ENCODE measurements at regions not wholly inside any gene's neighbourhood (a gene's known extent, or its start where the extent isn't known, plus 50 kb on each side); places are given as distances from the start of the nearest gene placed in this dataset.

DNA sequence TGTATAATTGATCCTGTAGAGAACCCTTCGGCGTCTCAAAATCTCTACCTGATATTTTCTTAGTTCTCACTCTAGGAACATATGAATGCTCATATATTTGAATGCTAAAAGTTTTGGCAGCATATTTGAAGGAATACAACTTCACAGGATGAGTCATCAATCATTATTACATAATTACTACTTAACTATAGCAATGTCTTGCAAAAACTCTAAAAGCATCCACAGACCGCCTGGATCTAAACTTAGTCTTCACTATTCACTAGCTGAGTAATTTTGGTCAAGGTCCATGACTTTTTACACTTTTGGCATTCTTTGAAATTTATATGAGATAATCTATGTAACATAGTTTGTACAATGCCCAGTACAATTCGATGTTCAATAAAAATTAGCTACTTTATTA is 194.7 kb downstream of the DTHD1 start:
- Histone ChIP-seq H3K4me2 (ENCODE audit: low read length) (no peak overlapping the region), H3K36me3 (ENCODE audit: insufficient read depth, low read length) (no peaks in the 10 kb centered on the region), H3K9me2 (ENCODE audit: insufficient read depth, low read length) (no peaks in the 10 kb centered on the region), H3K27me3 (ENCODE audit: insufficient read depth, low read depth, low read length) (no peaks in the 10 kb centered on the region), H3F3A (ENCODE audit: insufficient read depth, low read length, poor library complexity, severe bottlenecking) (no peaks in the 10 kb centered on the region), H3K4me3 (ENCODE audit: low read length) (no peak overlapping the region), H3K9ac (ENCODE audit: low read length) (no peak overlapping the region), H3K27ac (ENCODE audit: low read length) (no peak overlapping the region), H2AFZ (ENCODE audit: low read depth, low read length) (no peak overlapping the region), H3K79me2 (replicated peaks; ENCODE audit: insufficient read depth, low read length) (no peaks in the 10 kb centered on the region), H4K20me1 (ENCODE audit: insufficient read depth) (no peaks in the 10 kb centered on the region), H3K9me3 (ENCODE audit: low read length) (no peaks in the 10 kb centered on the region)
- TF ChIP-seq, protein P1, sequence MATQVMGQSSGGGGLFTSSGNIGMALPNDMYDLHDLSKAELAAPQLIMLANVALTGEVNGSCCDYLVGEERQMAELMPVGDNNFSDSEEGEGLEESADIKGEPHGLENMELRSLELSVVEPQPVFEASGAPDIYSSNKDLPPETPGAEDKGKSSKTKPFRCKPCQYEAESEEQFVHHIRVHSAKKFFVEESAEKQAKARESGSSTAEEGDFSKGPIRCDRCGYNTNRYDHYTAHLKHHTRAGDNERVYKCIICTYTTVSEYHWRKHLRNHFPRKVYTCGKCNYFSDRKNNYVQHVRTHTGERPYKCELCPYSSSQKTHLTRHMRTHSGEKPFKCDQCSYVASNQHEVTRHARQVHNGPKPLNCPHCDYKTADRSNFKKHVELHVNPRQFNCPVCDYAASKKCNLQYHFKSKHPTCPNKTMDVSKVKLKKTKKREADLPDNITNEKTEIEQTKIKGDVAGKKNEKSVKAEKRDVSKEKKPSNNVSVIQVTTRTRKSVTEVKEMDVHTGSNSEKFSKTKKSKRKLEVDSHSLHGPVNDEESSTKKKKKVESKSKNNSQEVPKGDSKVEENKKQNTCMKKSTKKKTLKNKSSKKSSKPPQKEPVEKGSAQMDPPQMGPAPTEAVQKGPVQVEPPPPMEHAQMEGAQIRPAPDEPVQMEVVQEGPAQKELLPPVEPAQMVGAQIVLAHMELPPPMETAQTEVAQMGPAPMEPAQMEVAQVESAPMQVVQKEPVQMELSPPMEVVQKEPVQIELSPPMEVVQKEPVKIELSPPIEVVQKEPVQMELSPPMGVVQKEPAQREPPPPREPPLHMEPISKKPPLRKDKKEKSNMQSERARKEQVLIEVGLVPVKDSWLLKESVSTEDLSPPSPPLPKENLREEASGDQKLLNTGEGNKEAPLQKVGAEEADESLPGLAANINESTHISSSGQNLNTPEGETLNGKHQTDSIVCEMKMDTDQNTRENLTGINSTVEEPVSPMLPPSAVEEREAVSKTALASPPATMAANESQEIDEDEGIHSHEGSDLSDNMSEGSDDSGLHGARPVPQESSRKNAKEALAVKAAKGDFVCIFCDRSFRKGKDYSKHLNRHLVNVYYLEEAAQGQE (IDR thresholded peaks at IDR 0.05; ENCODE audit: borderline replicate concordance): no peak
- TF ChIP-seq, protein P2, sequence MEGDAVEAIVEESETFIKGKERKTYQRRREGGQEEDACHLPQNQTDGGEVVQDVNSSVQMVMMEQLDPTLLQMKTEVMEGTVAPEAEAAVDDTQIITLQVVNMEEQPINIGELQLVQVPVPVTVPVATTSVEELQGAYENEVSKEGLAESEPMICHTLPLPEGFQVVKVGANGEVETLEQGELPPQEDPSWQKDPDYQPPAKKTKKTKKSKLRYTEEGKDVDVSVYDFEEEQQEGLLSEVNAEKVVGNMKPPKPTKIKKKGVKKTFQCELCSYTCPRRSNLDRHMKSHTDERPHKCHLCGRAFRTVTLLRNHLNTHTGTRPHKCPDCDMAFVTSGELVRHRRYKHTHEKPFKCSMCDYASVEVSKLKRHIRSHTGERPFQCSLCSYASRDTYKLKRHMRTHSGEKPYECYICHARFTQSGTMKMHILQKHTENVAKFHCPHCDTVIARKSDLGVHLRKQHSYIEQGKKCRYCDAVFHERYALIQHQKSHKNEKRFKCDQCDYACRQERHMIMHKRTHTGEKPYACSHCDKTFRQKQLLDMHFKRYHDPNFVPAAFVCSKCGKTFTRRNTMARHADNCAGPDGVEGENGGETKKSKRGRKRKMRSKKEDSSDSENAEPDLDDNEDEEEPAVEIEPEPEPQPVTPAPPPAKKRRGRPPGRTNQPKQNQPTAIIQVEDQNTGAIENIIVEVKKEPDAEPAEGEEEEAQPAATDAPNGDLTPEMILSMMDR (IDR thresholded peaks at IDR 0.05; ENCODE audit: poor library complexity, severe bottlenecking): no peak
- no peak for TF ChIP-seq EZH2 (IDR thresholded peaks at IDR 0.05; ENCODE audit: borderline replicate concordance, insufficient read depth, low read length, poor library complexity, severe bottlenecking)
- TF ChIP-seq EP300 (conservative IDR thresholded peaks at IDR 0.05; ENCODE audit: poor library complexity, severe bottlenecking): no peak
- no peak for TF ChIP-seq RAD21 (conservative IDR thresholded peaks at IDR 0.05)
- no peak for TF ChIP-seq POLR2AphosphoS5 (IDR thresholded peaks at IDR 0.05)

DNA sequence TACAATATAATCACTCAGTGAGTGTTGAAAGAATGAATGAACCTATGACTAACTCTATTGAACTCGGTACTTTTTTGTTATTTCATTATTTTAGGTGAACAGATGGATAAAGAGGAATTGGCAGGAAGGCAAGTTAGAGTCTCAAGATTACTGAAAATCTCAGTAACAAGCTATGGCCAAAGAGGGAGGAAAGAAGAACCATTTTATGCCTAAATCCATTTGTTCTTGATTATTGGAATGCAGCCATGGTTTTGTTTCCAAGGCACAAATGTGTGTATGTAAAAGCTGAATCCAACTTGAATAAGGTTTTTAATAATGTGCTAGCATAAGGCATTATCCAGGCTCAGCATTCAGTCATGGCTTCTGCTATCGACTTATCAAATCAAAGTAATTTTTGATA is 196.4 kb downstream of the DTHD1 start:
- Histone ChIP-seq H3K4me2 (ENCODE audit: low read length) (no peak overlapping the region), H3K36me3 (ENCODE audit: insufficient read depth, low read length) (no peaks in the 10 kb centered on the region), H3K79me2 (replicated peaks; ENCODE audit: insufficient read depth, low read length) (no peaks in the 10 kb centered on the region), H3K9ac (ENCODE audit: low read length) (no peak overlapping the region), H3K27me3 (ENCODE audit: insufficient read depth, low read depth, low read length) (no peaks in the 10 kb centered on the region), H4K20me1 (ENCODE audit: insufficient read depth) (no peaks in the 10 kb centered on the region), H3K4me3 (ENCODE audit: low read length) (no peak overlapping the region), H3K9me3 (ENCODE audit: low read length) (no peaks in the 10 kb centered on the region), H3K27ac (ENCODE audit: low read length) (no peak overlapping the region), H3F3A (ENCODE audit: insufficient read depth, low read length, poor library complexity, severe bottlenecking) (no peaks in the 10 kb centered on the region), H2AFZ (ENCODE audit: low read depth, low read length) (no peak overlapping the region), H3K9me2 (ENCODE audit: insufficient read depth, low read length) (no peaks in the 10 kb centered on the region)
- TF ChIP-seq POLR2AphosphoS5 (IDR thresholded peaks at IDR 0.05): no peak
- TF ChIP-seq, protein P2 (IDR thresholded peaks at IDR 0.05; ENCODE audit: poor library complexity, severe bottlenecking): no peak
- TF ChIP-seq, protein P1 (IDR thresholded peaks at IDR 0.05; ENCODE audit: borderline replicate concordance): no peak
- TF ChIP-seq EZH2 (IDR thresholded peaks at IDR 0.05; ENCODE audit: borderline replicate concordance, insufficient read depth, low read length, poor library complexity, severe bottlenecking): no peak
- no peak for TF ChIP-seq MXI1 (conservative IDR thresholded peaks at IDR 0.05; ENCODE audit: poor library complexity, severe bottlenecking)
- TF ChIP-seq RAD21 (conservative IDR thresholded peaks at IDR 0.05): no peak
- no peak for TF ChIP-seq SMC3 (conservative IDR thresholded peaks at IDR 0.05; ENCODE audit: poor library complexity)
- TF ChIP-seq TAF1 (IDR thresholded peaks at IDR 0.05; ENCODE audit: low read depth): no peak
- no peak for TF ChIP-seq EP300 (conservative IDR thresholded peaks at IDR 0.05; ENCODE audit: poor library complexity, severe bottlenecking)

Data from neural cell (in vitro differentiated cells).